ENCODE measurements at regions not wholly inside any gene's neighbourhood (a gene's known extent, or its start where the extent isn't known, plus 50 kb on each side); places are given as distances from the start of the nearest gene placed in this dataset.

- DNase-seq (ENCODE audit: low read depth) = no peak
- no peak for TF ChIP-seq CTCF (IDR thresholded peaks at IDR 0.05; ENCODE audit: control insufficient read depth, insufficient read depth, low read depth, low read length, missing control alignments)
- H3K4me3 ChIP-seq (ENCODE audit: control insufficient read depth, low read depth, low read length) = no peak overlapping the region
These were observed 1150.1 kb downstream of the NAALADL2 start for GRCh38 chr3:176009256-176009655.

- no peak for DNase-seq (ENCODE audit: low read depth)
- H3K4me3 ChIP-seq (ENCODE audit: control insufficient read depth, low read depth, low read length) = no peak overlapping the region
- TF ChIP-seq CTCF (IDR thresholded peaks at IDR 0.05; ENCODE audit: control insufficient read depth, insufficient read depth, low read depth, low read length, missing control alignments) = no peak
These were observed 1146.4 kb downstream of the NAALADL2 start for GRCh38 chr3:176005564-176005963.

GRCh38 chr3:175989161-175989560 lies 1130.0 kb downstream of the NAALADL2 start:
- no peak for DNase-seq (ENCODE audit: low read depth)
- no peak for TF ChIP-seq CTCF (IDR thresholded peaks at IDR 0.05; ENCODE audit: control insufficient read depth, insufficient read depth, low read depth, low read length, missing control alignments)
- H3K4me3 ChIP-seq (ENCODE audit: control insufficient read depth, low read depth, low read length) = no peak overlapping the region

GRCh38 chr3:175988401-175988800 lies 1129.3 kb downstream of the NAALADL2 start:
- TF ChIP-seq CTCF (IDR thresholded peaks at IDR 0.05; ENCODE audit: control insufficient read depth, insufficient read depth, low read depth, low read length, missing control alignments) = no peak
- H3K4me3 ChIP-seq (ENCODE audit: control insufficient read depth, low read depth, low read length) = no peak overlapping the region
- no peak for DNase-seq (ENCODE audit: low read depth)

- no peak overlapping the region for H3K4me3 ChIP-seq (ENCODE audit: control insufficient read depth, low read depth, low read length)
- no peak for DNase-seq (ENCODE audit: low read depth)
These were observed 1126.6 kb downstream of the NAALADL2 start for GRCh38 chr3:175985781-175986180.

GRCh38 chr3:175983379-175983778 lies 1124.2 kb downstream of the NAALADL2 start:
- no peak overlapping the region for H3K4me3 ChIP-seq (ENCODE audit: control insufficient read depth, low read depth, low read length)
- TF ChIP-seq CTCF (IDR thresholded peaks at IDR 0.05; ENCODE audit: control insufficient read depth, insufficient read depth, low read depth, low read length, missing control alignments) = no peak
- DNase-seq (ENCODE audit: low read depth) = peak; percentile 52

More at GRCh38 chr3:175985781-175986180, 1126.6 kb downstream of the NAALADL2 start:
- no peak for TF ChIP-seq CTCF (IDR thresholded peaks at IDR 0.05; ENCODE audit: control insufficient read depth, insufficient read depth, low read depth, low read length, missing control alignments)

All from AG09309 (cell line).